ENCODE measurements at regions not wholly inside any gene's neighbourhood (a gene's known extent, or its start where the extent isn't known, plus 50 kb on each side); places are given as distances from the start of the nearest gene placed in this dataset.
A peak's percentile ranks its signal among the peaks of the same experiment; 100 is the strongest.

DNA sequence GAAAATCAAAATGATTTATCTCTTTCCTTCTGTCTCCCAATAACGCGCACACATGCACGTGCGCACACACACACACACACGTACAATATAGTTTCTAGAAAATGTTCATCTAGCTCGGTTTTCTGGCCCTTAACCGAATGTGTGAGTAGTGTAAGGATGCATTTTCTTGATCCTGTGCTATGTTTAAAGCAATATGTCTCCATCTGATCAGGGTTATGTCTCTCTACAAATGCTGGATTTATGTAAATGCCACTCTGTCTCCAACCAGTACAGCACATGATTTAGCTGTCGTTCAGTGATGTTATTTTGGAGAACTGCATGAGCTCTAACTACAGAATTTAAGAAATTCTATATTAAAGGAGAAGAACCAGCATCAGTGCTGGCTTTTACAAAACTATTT is 198.0 kb downstream of the TJP1 start:
- 84 to 88% methylated on average over 8 of the region's 8 CpGs for WGBS, 2 donors
- intact Hi-C loops (cut with DNase I; ENCODE audit: low total_unique reads): no loop called here
- TF ChIP-seq, protein P1, sequence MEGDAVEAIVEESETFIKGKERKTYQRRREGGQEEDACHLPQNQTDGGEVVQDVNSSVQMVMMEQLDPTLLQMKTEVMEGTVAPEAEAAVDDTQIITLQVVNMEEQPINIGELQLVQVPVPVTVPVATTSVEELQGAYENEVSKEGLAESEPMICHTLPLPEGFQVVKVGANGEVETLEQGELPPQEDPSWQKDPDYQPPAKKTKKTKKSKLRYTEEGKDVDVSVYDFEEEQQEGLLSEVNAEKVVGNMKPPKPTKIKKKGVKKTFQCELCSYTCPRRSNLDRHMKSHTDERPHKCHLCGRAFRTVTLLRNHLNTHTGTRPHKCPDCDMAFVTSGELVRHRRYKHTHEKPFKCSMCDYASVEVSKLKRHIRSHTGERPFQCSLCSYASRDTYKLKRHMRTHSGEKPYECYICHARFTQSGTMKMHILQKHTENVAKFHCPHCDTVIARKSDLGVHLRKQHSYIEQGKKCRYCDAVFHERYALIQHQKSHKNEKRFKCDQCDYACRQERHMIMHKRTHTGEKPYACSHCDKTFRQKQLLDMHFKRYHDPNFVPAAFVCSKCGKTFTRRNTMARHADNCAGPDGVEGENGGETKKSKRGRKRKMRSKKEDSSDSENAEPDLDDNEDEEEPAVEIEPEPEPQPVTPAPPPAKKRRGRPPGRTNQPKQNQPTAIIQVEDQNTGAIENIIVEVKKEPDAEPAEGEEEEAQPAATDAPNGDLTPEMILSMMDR (IDR thresholded peaks at IDR 0.05): no peak
- TF ChIP-seq POLR2A (IDR thresholded peaks at IDR 0.05): no peak
- DNase-seq (ENCODE audit: low spot score in 2 of 2): no peak
- no peak overlapping the region for H3K4me3 ChIP-seq (ENCODE audit: low read depth, poor library complexity, severe bottlenecking)

DNA sequence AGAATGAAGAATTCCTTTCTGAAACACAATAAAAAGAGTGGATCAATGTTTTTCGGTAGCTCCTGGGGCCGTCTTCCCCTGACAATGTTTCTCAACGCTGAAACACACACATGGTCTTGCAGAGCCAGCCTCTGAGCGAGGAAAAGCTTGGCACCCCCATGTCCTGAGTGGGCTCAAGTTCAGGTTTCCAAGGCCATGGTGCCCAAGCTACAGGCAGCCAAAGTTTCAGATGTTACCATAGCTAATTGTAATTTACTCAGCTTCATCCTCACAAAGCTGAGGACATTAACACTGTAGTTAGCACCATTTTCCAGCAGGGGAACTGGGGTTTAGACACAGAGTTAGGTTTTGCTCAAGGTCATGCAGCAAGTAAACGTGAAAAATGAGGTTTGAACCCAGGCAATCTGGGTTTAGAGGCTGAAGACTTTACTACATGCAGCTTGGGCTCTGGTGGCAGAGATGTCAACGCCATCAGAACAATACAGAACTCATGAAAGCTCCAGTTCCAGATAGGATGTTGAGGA is 199.1 kb downstream of the TJP1 start:
- TF ChIP-seq POLR2A (IDR thresholded peaks at IDR 0.05): no peak
- TF ChIP-seq, protein P1 (IDR thresholded peaks at IDR 0.05): no peak
- 69 to 74% methylated on average over 6 of the region's 6 CpGs for WGBS, 2 donors
- no peak overlapping the region for H3K4me3 ChIP-seq (ENCODE audit: low read depth, poor library complexity, severe bottlenecking)
- peak in 1 of 2 donors; percentile 1 for DNase-seq (ENCODE audit: low spot score in 2 of 2)
- intact Hi-C loops (cut with DNase I; ENCODE audit: low total_unique reads): no loop called here

DNA sequence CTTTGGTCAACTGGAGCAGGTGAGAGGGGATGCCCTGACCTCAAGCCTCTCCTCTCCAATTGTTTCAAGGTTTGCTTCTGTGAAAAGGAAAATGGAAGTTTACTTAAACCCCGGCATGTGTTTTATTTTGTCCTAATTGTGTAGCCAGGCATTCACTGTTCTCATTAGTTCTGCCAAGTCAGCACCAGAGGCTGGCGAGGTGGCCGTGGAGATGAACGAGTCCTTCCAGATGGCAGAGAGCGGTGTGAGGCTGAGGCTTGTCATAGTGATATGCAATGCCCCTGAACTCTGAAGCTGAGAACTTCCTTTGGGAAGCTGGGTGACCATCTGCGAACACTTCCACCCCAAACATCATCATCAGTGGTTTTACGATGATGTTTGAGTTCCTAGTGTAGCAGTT is 199.6 kb downstream of the TJP1 start:
- H3K4me3 ChIP-seq (ENCODE audit: low read depth, poor library complexity, severe bottlenecking): no peak overlapping the region
- WGBS, 2 donors: 79 to 81% methylated on average over 7 of the region's 7 CpGs
- intact Hi-C loops (cut with DNase I; ENCODE audit: low total_unique reads): no loop called here
- DNase-seq (ENCODE audit: low spot score in 2 of 2): no peak
- no peak for TF ChIP-seq POLR2A (IDR thresholded peaks at IDR 0.05)
- TF ChIP-seq, protein P1 (IDR thresholded peaks at IDR 0.05): no peak

DNA sequence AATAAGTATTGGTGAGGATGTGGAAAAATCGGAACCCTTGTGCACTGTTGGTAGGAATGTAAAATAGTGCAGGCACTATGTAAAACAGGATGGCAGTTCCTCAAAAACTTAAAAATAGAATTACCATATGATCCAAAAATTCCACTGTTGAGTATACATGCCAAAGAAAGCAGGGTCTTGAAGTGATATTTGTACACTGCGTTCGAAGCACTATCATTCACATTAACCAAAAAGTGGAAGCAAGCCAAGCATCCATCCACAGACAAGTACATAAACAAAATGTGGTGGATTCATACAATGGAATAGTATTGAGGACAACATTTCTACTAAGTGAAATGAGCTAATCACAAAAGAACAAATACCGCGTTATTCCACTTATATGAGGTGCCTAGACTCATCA is 200.7 kb downstream of the TJP1 start:
- intact Hi-C loops (cut with DNase I; ENCODE audit: low total_unique reads): no loop called here
- no peak overlapping the region for H3K4me3 ChIP-seq (ENCODE audit: low read depth, poor library complexity, severe bottlenecking)
- WGBS, 2 donors: 78 to 85% methylated on average over 5 of the region's 5 CpGs
- no peak for DNase-seq (ENCODE audit: low spot score in 2 of 2)
- TF ChIP-seq POLR2A (IDR thresholded peaks at IDR 0.05): no peak
- TF ChIP-seq, protein P1 (IDR thresholded peaks at IDR 0.05): no peak

DNA sequence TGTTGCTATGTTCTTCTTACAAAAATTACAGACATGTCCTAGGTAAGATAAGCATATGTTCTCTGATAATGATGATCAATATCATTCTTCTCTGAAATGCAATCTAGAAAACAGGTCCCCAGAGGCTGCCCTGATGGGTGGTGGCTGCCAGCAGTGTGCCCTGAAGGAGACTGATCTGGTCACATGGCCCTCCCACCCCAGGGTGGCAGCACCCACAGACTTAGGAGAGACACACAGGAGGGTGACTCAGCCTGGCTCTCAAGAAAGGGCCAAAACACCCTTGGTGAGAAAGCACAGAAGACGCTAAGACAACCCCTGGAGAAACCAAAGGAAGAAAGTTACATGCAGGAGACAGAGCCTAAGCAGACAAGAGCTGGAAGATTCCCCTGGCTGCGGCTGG is 203.7 kb downstream of the TJP1 start:
- 79 to 91% methylated on average over 2 of the region's 2 CpGs for WGBS, 2 donors
- H3K4me3 ChIP-seq (ENCODE audit: low read depth, poor library complexity, severe bottlenecking): no peak overlapping the region
- TF ChIP-seq, protein P1 (IDR thresholded peaks at IDR 0.05): no peak
- TF ChIP-seq POLR2A (IDR thresholded peaks at IDR 0.05): no peak
- DNase-seq (ENCODE audit: low spot score in 2 of 2): peak in 1 of 2 donors; percentile 62
- intact Hi-C loops (cut with DNase I; ENCODE audit: low total_unique reads): no loop called here

DNA sequence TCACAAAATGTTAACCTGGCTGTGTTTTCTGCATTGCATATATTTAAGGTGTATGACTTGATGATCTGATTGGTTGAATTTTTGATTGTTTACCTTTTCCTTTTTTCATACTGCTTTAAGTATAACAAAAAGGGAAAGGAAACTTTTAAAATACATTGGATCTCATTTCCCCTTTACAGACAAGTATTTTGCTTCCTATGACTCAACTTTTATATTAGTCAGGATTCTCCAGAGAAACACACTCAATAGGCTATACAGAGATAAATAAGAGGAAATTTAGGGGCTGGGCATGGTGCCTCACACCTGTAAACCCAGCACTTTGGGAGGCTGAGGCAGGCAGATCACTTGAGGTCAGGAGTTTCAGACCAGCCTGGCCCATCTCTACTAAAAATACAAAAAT is 205.8 kb downstream of the TJP1 start:
- no peak overlapping the region for H3K4me3 ChIP-seq (ENCODE audit: low read depth, poor library complexity, severe bottlenecking)
- DNase-seq (ENCODE audit: low spot score in 2 of 2): no peak
- TF ChIP-seq POLR2A (IDR thresholded peaks at IDR 0.05): no peak
- TF ChIP-seq, protein P1 (IDR thresholded peaks at IDR 0.05): no peak
- intact Hi-C loops (cut with DNase I; ENCODE audit: low total_unique reads): no loop called here
